K562 (cell line): ENCODE measurements at regions not wholly inside any gene's neighbourhood (a gene's known extent, or its start where the extent isn't known, plus 50 kb on each side); places are given as distances from the start of the nearest gene placed in this dataset.

Source experiments
- ATF1 ChIP-seq, 2 experiments: fragments of 450-650 bp in 1 of 2; IDR thresholded peaks; 2 replicates each; pipeline ENCODE4 v1.6.1; 2016; ENCODE audit warnings: missing compliant biosample characterization in 1 of 2, missing genetic modification characterization in 1 of 2
- BHLHE40 ChIP-seq: IDR thresholded peaks from 2 replicates; pipeline ENCODE4 v1.6.1; 2011; ENCODE audit warnings: low read length, improper control_type of control experiment
- CEBPZ ChIP-seq: fragments of 150-350 bp; IDR thresholded peaks from 2 replicates; pipeline ENCODE4 v1.6.1; 2014; ENCODE audit warnings: low read depth, mild to moderate bottlenecking, low read length, borderline replicate concordance
- E2F8 ChIP-seq: fragments of 450-650 bp; IDR thresholded peaks from 2 replicates; pipeline ENCODE4 v1.7.1; 2018; ENCODE audit warnings: mild to moderate bottlenecking, low read depth; ENCODE audit not compliant: partially characterized antibody
- EWSR1 ChIP-seq: fragments of 450-650 bp; IDR thresholded peaks from 2 replicates; pipeline ENCODE4 v1.6.1; 2018; ENCODE audit warnings: borderline replicate concordance, mild to moderate bottlenecking, low read depth, moderate library complexity; ENCODE audit not compliant: partially characterized antibody
- MTA1 ChIP-seq: fragments of 450-650 bp; IDR thresholded peaks from 2 replicates; pipeline ENCODE4 v1.6.1; 2017; ENCODE audit warnings: borderline replicate concordance
- SPI1 ChIP-seq: IDR thresholded peaks from 2 replicates; pipeline ENCODE4 v1.6.1; 2011; ENCODE audit warnings: low read depth, low read length, control low read depth, borderline replicate concordance
- TARDBP ChIP-seq: fragments of 450-650 bp; IDR thresholded peaks from 2 replicates; pipeline ENCODE4 v1.6.1; 2016
- TEAD2 ChIP-seq: fragments of 450-650 bp; IDR thresholded peaks from 2 replicates; pipeline ENCODE4 v1.6.1; 2016; ENCODE audit warnings: missing genetic modification characterization, control low read depth, missing compliant biosample characterization

GRCh38 chr2:58983111-58983510 lies 742.0 kb upstream of the FANCL start (continued):
- TF ChIP-seq CEBPZ = no peak
- TF ChIP-seq TEAD2 (tag) = no peak
- no peak for TF ChIP-seq E2F8
- TF ChIP-seq TARDBP = no peak
- no peak for TF ChIP-seq MTA1
- TF ChIP-seq EWSR1 = no peak
- no peak for TF ChIP-seq ATF1 (CRISPR knock-in tag; IDR thresholded peaks at IDR 0.05)
- TF ChIP-seq ATF1 (tag; IDR thresholded peaks at IDR 0.05) = no peak
- no peak for TF ChIP-seq BHLHE40
- no peak for TF ChIP-seq SPI1
- TF ChIP-seq, all 486 proteins: peak for 0
